Neural cell (in vitro differentiated cells): ENCODE measurements at regions not wholly inside any gene's neighbourhood (a gene's known extent, or its start where the extent isn't known, plus 50 kb on each side); places are given as distances from the start of the nearest gene placed in this dataset.

Experiments used
- H2AFZ ChIP-seq: fragments of 200-600, 300-800 bp; sonication (generic), shearing (Covaris generic); 2 replicates; pipeline ENCODE4 v1.6.0; 2014; ENCODE audit warnings: low read depth, mild to moderate bottlenecking, antibody characterized with exemption, low read length, moderate library complexity
- H3F3A ChIP-seq: fragments of 200-600 bp; shearing (Covaris generic); 2 replicates; pipeline ENCODE4 v1.6.1; 2016; ENCODE audit warnings: mild to moderate bottlenecking, moderate library complexity, mixed read lengths, antibody characterized with exemption, low read length; ENCODE audit not compliant: insufficient read depth, poor library complexity, severe bottlenecking
- H3K27ac ChIP-seq: fragments of 200-600, 300-800 bp; sonication (generic), shearing (Covaris generic); 2 replicates; pipeline ENCODE4 v1.5.1; 2014; ENCODE audit warnings: mild to moderate bottlenecking, low read length, moderate library complexity
- H3K27me3 ChIP-seq: fragments of 300-800, 200-600 bp; sonication (generic), shearing (Covaris generic); 2 replicates; pipeline ENCODE4 v1.6.0; 2014; ENCODE audit warnings: mild to moderate bottlenecking, low read depth, low read length, moderate library complexity; ENCODE audit not compliant: insufficient read depth
- H3K36me3 ChIP-seq: fragments of 300-800, 200-600 bp; sonication (generic), shearing (Covaris generic); 2 replicates; pipeline ENCODE4 v1.5.1; 2014; ENCODE audit warnings: mild to moderate bottlenecking, antibody characterized with exemption, low read length, moderate library complexity; ENCODE audit not compliant: insufficient read depth
- H3K4me2 ChIP-seq: fragments of 300-800, 200-600 bp; sonication (generic), shearing (Covaris generic); 2 replicates; pipeline ENCODE4 v1.6.0; 2014; ENCODE audit warnings: mild to moderate bottlenecking, low read length
- H3K4me3 ChIP-seq: fragments of 300-800, 200-600 bp; sonication (generic), shearing (Covaris generic); 2 replicates; pipeline ENCODE4 v1.5.1; 2014; ENCODE audit warnings: mild to moderate bottlenecking, low read length, moderate library complexity
- H3K79me2 ChIP-seq: fragments of 200-600 bp; shearing (Covaris generic); replicated peaks from 2 replicates; pipeline ENCODE4 v1.6.0; 2014; ENCODE audit warnings: mild to moderate bottlenecking, low read length, moderate library complexity; ENCODE audit not compliant: insufficient read depth
- H3K9ac ChIP-seq: fragments of 300-800, 200-600 bp; sonication (generic), shearing (Covaris generic); 2 replicates; pipeline ENCODE4 v1.6.1; 2016; ENCODE audit warnings: mild to moderate bottlenecking, low read length, mixed read lengths
- H3K9me2 ChIP-seq: fragments of 200-600 bp; shearing (Covaris generic); 2 replicates; pipeline ENCODE4 v1.6.1; 2016; ENCODE audit warnings: mild to moderate bottlenecking, low read length, mixed read lengths; ENCODE audit not compliant: insufficient read depth
- H3K9me3 ChIP-seq: fragments of 200-600, 300-800 bp; sonication (generic), shearing (Covaris generic); 2 replicates; pipeline ENCODE4 v1.6.1; 2016; ENCODE audit warnings: mild to moderate bottlenecking, mixed run types, low read length, moderate library complexity, mixed read lengths
- H4K20me1 ChIP-seq: fragments of 200-600 bp; shearing (Covaris generic); 2 replicates; pipeline ENCODE4 v1.6.1; 2016; ENCODE audit warnings: mild to moderate bottlenecking, mixed run types; ENCODE audit not compliant: insufficient read depth
- EP300 ChIP-seq: fragments of 450-650 bp; conservative IDR thresholded peaks from 2 replicates; pipeline ENCODE4 v1.6.1; 2014; ENCODE audit warnings: antibody characterized with exemption, mild to moderate bottlenecking, moderate library complexity; ENCODE audit not compliant: poor library complexity, severe bottlenecking
- EZH2 ChIP-seq: fragments of 200-600, 300-800 bp; shearing (Covaris generic), sonication (generic); IDR thresholded peaks from 2 replicates; pipeline ENCODE4 v1.6.1; 2014; ENCODE audit warnings: antibody characterized with exemption, low read length, borderline replicate concordance, mild to moderate bottlenecking; ENCODE audit not compliant: insufficient read depth, poor library complexity, severe bottlenecking
- MXI1 ChIP-seq: fragments of 450-650 bp; conservative IDR thresholded peaks from 2 replicates; pipeline ENCODE4 v1.6.1; 2014; ENCODE audit warnings: antibody characterized with exemption, mild to moderate bottlenecking; ENCODE audit not compliant: poor library complexity, severe bottlenecking
- POLR2AphosphoS5 ChIP-seq: IDR thresholded peaks from 2 replicates; pipeline ENCODE4 v1.6.1; 2012
- RAD21 ChIP-seq: fragments of 450-650 bp; conservative IDR thresholded peaks from 2 replicates; pipeline ENCODE4 v1.6.1; 2014; ENCODE audit warnings: antibody characterized with exemption, mild to moderate bottlenecking, moderate library complexity
- SMC3 ChIP-seq: fragments of 450-650 bp; conservative IDR thresholded peaks from 2 replicates; pipeline ENCODE4 v1.6.1; 2014; ENCODE audit warnings: antibody characterized with exemption, mild to moderate bottlenecking, moderate library complexity; ENCODE audit not compliant: poor library complexity
- TAF1 ChIP-seq: IDR thresholded peaks from 2 replicates; pipeline ENCODE4 v1.6.1; 2012; ENCODE audit warnings: low read depth
- TF ChIP-seq, protein P1 (sequence below): fragments of 450-650 bp; IDR thresholded peaks from 2 replicates; pipeline ENCODE4 v1.5.1; 2014; ENCODE audit warnings: antibody characterized with exemption, mild to moderate bottlenecking, moderate library complexity; ENCODE audit not compliant: poor library complexity, severe bottlenecking
- TF ChIP-seq, protein P2 (sequence below): IDR thresholded peaks from 2 replicates; pipeline ENCODE4 v1.6.1; 2012; ENCODE audit warnings: borderline replicate concordance

GRCh38 chr4:17288151-17288550 is 223.7 kb downstream of the QDPR start:
- no peaks in the 10 kb centered on the region for H3K27me3 ChIP-seq
- H3K9me3 ChIP-seq: no peaks in the 10 kb centered on the region
- H3K79me2 ChIP-seq: no peaks in the 10 kb centered on the region
- no peaks in the 10 kb centered on the region for H3F3A ChIP-seq
- H3K27ac ChIP-seq: no peak overlapping the region
- no peaks in the 10 kb centered on the region for H3K36me3 ChIP-seq
- no peak overlapping the region for H3K4me2 ChIP-seq
- H4K20me1 ChIP-seq: no peaks in the 10 kb centered on the region
- H3K9me2 ChIP-seq: no peaks in the 10 kb centered on the region
- TF ChIP-seq, protein P1, sequence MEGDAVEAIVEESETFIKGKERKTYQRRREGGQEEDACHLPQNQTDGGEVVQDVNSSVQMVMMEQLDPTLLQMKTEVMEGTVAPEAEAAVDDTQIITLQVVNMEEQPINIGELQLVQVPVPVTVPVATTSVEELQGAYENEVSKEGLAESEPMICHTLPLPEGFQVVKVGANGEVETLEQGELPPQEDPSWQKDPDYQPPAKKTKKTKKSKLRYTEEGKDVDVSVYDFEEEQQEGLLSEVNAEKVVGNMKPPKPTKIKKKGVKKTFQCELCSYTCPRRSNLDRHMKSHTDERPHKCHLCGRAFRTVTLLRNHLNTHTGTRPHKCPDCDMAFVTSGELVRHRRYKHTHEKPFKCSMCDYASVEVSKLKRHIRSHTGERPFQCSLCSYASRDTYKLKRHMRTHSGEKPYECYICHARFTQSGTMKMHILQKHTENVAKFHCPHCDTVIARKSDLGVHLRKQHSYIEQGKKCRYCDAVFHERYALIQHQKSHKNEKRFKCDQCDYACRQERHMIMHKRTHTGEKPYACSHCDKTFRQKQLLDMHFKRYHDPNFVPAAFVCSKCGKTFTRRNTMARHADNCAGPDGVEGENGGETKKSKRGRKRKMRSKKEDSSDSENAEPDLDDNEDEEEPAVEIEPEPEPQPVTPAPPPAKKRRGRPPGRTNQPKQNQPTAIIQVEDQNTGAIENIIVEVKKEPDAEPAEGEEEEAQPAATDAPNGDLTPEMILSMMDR: no peak
- TF ChIP-seq EP300 (no peak), MXI1 (no peak), SMC3 (no peak), TAF1 (no peak), POLR2AphosphoS5 (no peak), RAD21 (no peak), EZH2 (no peak)
- TF ChIP-seq, protein P2, sequence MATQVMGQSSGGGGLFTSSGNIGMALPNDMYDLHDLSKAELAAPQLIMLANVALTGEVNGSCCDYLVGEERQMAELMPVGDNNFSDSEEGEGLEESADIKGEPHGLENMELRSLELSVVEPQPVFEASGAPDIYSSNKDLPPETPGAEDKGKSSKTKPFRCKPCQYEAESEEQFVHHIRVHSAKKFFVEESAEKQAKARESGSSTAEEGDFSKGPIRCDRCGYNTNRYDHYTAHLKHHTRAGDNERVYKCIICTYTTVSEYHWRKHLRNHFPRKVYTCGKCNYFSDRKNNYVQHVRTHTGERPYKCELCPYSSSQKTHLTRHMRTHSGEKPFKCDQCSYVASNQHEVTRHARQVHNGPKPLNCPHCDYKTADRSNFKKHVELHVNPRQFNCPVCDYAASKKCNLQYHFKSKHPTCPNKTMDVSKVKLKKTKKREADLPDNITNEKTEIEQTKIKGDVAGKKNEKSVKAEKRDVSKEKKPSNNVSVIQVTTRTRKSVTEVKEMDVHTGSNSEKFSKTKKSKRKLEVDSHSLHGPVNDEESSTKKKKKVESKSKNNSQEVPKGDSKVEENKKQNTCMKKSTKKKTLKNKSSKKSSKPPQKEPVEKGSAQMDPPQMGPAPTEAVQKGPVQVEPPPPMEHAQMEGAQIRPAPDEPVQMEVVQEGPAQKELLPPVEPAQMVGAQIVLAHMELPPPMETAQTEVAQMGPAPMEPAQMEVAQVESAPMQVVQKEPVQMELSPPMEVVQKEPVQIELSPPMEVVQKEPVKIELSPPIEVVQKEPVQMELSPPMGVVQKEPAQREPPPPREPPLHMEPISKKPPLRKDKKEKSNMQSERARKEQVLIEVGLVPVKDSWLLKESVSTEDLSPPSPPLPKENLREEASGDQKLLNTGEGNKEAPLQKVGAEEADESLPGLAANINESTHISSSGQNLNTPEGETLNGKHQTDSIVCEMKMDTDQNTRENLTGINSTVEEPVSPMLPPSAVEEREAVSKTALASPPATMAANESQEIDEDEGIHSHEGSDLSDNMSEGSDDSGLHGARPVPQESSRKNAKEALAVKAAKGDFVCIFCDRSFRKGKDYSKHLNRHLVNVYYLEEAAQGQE: no peak
- H3K9ac ChIP-seq: no peak overlapping the region
- no peak overlapping the region for H2AFZ ChIP-seq
- H3K4me3 ChIP-seq: no peak overlapping the region

- TF ChIP-seq TAF1 (no peak), SMC3 (no peak), EP300 (no peak), EZH2 (no peak), POLR2AphosphoS5 (no peak), RAD21 (no peak), MXI1 (no peak)
- TF ChIP-seq, protein P1: no peak
- TF ChIP-seq, protein P2: no peak
- no peak overlapping the region for H2AFZ ChIP-seq
- no peaks in the 10 kb centered on the region for H3K79me2 ChIP-seq
- H4K20me1 ChIP-seq: no peaks in the 10 kb centered on the region
- no peaks in the 10 kb centered on the region for H3K36me3 ChIP-seq
- no peak overlapping the region for H3K9ac ChIP-seq
- no peak overlapping the region for H3K27ac ChIP-seq
- no peak overlapping the region for H3K4me2 ChIP-seq
- H3K4me3 ChIP-seq: no peak overlapping the region
- no peaks in the 10 kb centered on the region for H3K27me3 ChIP-seq
- no peaks in the 10 kb centered on the region for H3K9me2 ChIP-seq
- no peaks in the 10 kb centered on the region for H3F3A ChIP-seq
- no peaks in the 10 kb centered on the region for H3K9me3 ChIP-seq
Measured at GRCh38 chr4:17286752-17287460, 225.0 kb downstream of the QDPR start.
